HG03469 (cell line): ENCODE measurements at regions not wholly inside any gene's neighbourhood (a gene's known extent, or its start where the extent isn't known, plus 50 kb on each side); places are given as distances from the start of the nearest gene placed in this dataset.

Experiments used
- ATAC-seq: cut with Tn5 transposase; IDR thresholded peaks from one replicate; pipeline ENCODE4 v1.9.1; 2021; ENCODE audit warnings: mild to moderate bottlenecking, moderate library complexity, moderate number of reproducible peaks; ENCODE audit not compliant: unreplicated experiment

DNA sequence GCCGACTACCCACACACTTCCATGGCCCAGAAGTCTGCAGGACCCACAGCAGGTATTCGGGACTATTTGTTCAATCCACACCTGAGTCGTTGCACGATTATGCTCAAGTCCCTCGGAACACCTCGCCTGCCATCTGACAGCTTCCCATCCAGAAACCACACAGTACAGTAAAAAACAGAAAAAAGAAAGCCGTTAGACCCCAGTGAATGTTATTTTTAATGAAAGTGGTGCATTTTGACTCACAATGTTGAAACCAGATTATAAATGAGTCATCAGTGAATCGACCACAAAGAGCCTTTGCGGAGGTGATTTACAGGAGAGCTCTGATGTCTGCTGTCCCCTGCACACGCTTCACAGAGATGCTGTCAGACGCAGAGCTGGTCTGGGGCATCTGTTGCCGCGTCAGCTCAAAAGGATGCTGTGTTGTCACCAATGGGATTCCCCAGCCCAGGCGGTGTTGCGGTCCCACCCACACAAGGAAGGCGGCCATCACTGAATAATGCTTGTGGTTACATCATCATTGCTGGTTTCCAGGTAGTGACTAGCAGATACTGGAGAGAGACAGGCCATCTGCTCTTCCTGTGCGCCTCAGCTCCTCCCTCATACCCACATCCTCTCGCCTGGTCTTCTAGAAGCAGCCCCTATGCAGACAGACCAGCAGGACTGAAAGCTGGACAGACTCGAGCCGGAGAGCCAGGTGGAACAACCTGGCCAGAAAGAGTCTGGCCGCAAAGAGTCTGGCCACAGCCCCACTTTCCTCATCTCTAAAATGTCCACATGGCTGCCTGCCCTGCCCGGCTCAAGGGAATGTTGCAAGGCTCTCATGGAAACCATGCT is 116.8 kb downstream of the TOMM20 start:
- peak; percentile 69 for ATAC-seq

DNA sequence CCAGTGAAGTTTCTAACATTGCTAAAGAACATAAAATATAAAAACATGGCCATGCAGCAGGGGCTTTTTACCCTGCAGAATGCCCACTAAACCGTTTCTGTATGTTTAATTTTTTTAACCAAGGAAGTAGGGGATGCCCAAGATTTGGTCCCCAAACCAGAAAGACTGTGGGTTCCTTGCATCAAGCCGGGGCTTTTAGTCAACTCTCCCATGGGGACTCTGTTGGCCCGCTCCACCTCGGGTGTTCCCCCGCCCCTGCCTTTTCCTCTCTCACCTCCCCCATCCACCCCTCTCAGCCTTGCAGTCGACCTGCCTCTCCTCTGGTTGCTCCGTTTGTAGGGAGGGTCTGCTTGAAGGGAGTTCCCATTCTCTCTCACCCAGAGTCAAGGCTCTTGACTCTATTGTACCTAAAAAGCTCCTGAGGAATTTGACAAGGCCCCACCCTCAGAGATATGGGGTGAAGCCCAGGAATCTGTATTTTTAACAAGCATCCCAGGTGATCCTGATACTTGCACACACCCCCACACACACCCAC is 117.5 kb downstream of the TOMM20 start:
- ATAC-seq: no peak

DNA sequence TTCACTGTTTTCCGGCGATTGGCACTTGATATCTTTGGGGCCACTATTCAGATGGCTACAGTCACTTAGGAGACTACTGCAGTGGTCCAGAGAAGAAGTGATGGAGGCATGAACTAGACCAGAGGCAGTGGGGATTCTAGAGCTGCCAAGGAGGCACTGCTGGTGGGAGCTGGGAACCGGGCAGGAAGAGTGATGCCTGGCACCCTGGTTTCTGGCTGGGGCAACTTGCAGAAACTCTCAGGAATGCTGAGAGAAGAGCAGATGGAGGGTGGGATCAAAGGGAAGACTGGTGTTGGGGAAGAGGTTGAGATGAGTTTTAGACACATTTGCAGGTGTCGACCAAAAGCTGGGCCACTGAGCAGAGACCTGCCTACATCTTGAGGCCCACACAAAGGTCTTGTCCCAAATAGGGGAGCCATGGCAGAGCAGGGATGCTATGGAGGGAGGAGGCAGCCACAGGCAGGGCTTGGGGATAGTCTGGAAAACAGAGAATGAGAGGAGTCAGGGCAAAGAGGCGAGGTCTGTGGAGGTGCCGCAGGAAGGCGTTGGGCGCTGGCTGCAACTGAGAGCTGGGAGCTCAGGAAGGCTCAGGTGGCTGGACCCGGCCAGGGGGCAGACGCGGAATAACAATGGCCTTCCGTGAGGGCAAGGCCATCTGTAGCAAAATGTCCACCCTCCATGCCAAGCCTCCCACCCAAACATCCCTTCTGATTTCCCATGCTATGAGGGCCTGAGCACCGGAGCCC is 118.9 kb downstream of the TOMM20 start:
- no peak for ATAC-seq

DNA sequence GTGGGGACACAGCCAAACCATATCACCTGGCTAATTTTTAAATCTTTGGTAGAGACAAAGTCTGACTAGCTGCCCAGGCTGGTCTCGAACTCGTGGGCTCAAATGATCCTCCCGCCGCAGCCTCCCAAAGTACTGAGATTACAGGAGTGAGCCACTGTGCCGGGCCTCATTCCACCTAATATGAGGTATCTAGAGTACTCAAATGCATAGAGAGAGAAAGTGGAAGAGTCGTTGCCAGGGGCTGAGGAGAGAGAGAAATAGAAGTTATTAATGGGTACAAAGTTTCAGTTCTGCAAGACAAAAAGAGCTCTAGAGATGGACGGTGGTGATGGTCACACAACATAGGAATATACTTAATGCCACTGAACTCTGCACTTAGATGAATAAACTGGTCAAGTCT is 119.6 kb downstream of the TOMM20 start:
- no peak for ATAC-seq

- no peak for ATAC-seq
Measured at GRCh38 chr1:235008239-235008638, 120.4 kb downstream of the TOMM20 start.

GRCh38 chr1:235006816-235007215 is 121.8 kb downstream of the TOMM20 start:
- ATAC-seq: no peak

- no peak for ATAC-seq
Measured at GRCh38 chr1:235006132-235006721, 122.4 kb downstream of the TOMM20 start.

DNA sequence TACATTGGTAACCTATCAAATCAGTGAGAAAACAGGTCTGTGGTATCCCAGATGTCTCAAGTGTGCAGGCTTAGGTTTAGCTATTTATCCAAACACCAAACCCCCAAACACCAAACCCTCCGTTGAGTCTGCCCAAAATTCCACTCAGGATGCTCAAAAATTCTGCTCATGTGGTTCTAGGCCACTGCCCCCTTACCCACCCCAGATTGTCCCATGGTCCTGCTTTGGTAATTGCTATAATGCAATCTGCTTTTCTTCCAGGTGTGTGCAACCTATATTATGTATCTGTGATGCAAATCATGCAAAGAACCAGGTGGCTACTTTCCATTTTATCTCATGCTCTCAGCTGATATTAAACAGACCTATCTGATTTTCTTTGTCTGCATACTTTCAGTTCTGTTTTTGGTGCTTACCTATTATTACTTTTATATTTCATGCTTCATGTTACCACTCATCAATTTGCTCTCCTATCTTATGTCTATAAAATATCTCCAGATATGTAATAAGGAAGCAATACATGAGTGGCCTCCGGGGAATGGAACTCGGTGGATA is 123.7 kb downstream of the TOMM20 start:
- ATAC-seq: no peak

DNA sequence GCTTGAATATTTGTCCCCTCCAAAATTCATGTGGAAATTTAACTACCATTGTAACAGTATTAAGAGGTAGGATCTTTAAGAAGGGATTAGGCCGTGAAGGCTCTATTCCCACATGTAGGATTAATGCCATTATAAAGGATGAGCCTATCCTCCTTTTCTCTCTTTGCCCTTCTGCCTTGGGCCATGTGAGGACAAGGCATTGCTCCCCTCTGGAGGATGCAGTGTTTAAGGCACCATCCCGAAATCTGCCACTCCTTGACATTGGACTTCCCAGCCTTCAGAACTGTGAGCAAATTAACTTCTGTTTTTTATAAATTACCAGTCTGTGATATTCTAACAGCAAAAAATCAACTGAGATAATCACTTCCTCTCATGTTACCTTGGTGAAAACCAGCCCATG is 124.4 kb downstream of the TOMM20 start:
- ATAC-seq: no peak

DNA sequence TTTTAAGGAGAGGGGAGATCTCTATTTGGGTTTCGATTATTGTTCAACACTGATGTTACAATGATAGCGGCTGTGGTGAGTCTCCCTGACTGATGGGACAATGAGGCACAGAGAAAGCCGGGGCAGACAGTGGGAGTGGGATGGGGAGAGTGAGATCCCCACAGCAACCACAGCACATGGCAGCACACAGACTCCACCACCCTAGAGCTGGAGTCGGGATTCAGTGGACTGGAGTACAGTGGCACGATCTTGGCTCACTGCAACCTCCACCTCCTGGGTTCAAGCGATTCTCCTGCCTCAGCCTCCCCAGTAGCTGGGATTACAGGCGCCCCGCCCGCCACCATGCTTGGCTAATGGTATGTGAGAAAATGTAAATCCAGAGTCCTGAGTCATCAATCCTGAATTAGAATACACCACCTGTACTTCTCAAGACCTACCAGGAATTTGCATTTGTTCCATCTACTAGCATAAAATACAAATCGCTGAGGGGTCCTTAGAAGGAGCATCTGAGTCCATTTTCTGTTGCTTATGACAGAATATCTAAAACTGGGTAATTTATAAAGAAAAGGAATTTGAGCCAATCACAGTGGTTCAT is 125.8 kb downstream of the TOMM20 start:
- no peak for ATAC-seq

DNA sequence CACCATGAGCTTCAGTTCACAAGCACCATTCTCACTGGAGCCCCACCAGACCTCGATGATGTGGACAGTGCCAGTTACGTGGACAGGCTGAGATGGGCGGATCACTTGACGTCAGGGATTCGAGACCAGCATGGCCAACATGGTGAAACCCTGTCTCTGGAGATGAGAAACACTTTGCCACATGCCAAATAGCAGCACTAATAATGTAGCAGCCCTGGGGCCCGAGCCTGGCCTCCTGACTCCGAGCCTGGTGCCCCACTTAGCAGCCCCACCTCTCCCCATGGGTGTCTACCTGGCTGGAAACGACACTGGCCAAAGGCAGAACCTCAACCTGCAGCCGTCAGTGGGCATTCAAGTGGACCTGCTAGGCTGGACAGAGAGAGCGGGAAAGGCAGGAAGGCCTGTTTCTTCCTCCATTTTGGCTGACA is 129.1 kb downstream of the TOMM20 start:
- no peak for ATAC-seq

- no peak for ATAC-seq
Measured at GRCh38 chr1:234997896-234998741, 130.5 kb downstream of the TOMM20 start.

DNA sequence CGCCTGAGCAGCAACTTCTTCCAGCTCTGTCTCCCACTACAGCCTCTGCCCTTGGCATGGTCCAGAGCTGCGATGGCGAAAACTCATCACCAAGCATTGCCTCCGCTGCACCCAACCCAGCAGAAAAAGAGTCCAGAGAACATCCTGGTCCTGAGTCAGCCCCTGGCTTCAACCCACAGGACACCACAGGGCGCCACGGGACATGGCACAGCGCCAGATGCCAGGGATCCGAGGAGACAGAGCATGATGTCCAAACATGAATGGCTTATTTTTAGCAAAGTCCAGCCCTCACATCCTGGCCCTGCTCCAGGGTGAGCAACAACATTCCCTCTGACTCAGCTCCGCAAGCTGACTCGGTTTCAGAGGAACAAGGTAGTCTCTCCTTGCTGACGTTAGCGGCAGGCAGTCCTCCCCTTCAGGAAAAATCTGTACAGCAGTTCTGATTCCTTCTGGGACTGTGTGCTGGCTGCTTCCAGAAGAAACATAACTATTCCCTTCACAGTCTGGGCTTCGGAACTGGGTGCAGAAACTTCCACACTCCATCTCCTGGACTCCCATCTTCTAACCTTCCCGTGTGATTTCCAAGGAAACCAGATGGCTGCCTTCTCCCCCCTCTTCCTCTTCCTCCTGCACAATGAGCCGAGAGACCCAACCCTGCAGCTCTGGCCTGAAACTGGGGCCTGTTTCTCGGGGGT is 131.3 kb downstream of the TOMM20 start:
- ATAC-seq: no peak

- ATAC-seq: no peak
Measured at GRCh38 chr1:234996245-234996757, 132.3 kb downstream of the TOMM20 start.

DNA sequence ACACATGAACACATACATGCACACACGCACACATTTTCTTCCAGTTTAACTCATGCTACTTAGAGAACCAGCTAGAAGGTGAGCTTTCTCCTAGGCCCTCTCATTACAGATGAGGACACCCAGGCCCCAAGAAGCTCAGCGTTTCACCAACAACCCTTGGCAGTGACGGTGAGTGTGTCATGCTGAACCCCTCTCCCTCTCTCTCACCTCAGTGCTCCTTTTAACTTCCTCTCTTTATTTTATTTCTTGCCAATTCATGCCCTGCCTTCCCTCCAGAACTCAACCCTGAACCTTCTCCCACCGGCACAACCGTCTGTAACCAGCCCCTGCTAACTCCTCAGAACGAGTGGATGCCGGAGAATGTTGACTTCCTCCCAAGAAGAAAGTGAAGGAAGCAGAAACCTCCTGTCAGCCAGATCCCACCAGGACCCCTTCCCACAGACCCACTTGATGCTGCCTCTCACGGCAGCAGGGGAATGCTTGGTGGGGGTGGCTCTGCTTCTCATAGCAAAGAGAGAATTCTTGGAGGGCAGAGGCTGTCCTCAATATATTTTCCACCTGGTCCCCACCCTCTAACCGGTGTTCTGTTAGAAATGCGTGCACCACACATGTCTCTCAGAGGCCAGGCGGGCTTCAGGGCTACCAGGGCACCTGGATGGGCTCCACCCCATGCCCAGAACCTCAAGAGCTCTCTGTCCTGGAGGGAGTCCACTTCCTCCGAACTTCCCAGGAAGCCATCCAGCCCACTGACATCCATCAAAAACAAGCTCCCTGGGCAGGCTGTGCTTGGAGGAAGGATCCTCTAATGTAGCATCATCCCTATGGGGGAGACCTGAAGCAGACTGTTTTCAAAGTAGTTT is 134.0 kb downstream of the TOMM20 start:
- no peak for ATAC-seq

GRCh38 chr1:234992065-234992464 is 136.6 kb downstream of the TOMM20 start:
- ATAC-seq: no peak

- ATAC-seq: no peak
Measured at GRCh38 chr1:234990874-234991801, 137.5 kb downstream of the TOMM20 start.
